H1 (cell line): ENCODE measurements at regions not wholly inside any gene's neighbourhood (a gene's known extent, or its start where the extent isn't known, plus 50 kb on each side); places are given as distances from the start of the nearest gene placed in this dataset.

Experiments
- CBX8 ChIP-seq: fragments of 300-800, 300-1000 bp; sonication (generic); IDR thresholded peaks from 2 replicates; pipeline ENCODE4 v1.7.1; 2016; ENCODE audit warnings: low read depth, low read length, borderline replicate concordance
- CTCF ChIP-seq, 3 experiments: IDR thresholded peaks; 1 replicate in 2 of 3; 2 replicates in 1 of 3; pipeline versions ENCODE4 v1.5.1 to v1.6.1; 2011; ENCODE audit warnings: low read length in 3 of 3, mild to moderate bottlenecking in 3 of 3, inconsistent platforms in 2 of 3, low read depth in 1 of 3, moderate library complexity in 1 of 3; ENCODE audit not compliant: insufficient read depth in 1 of 3; ENCODE audit errors: control extremely low read depth in 1 of 3
- EZH2 ChIP-seq: fragments of 200-600 bp; sonication (generic); IDR thresholded peaks from 2 replicates; pipeline ENCODE4 v1.7.1; 2012; ENCODE audit warnings: low read depth, mild to moderate bottlenecking, moderate library complexity, low read length, inconsistent platforms; ENCODE audit not compliant: severe bottlenecking
- HDAC2 ChIP-seq, 2 experiments: fragments of 300-600 bp in 1 of 2; sonication (generic) in 1 of 2; IDR thresholded peaks; 2 replicates each; pipeline ENCODE4 v1.6.1; 2011 to 2012; ENCODE audit warnings: low read depth in 2 of 2, low read length in 2 of 2, mild to moderate bottlenecking in 2 of 2, moderate library complexity in 2 of 2, borderline replicate concordance in 1 of 2, inconsistent platforms in 1 of 2
- MAFK ChIP-seq: IDR thresholded peaks from 2 replicates; pipeline ENCODE4 v1.6.1; 2012; ENCODE audit warnings: low read depth, mild to moderate bottlenecking, improper control_type of control experiment, low read length
- MAX ChIP-seq: IDR thresholded peaks from 2 replicates; pipeline ENCODE4 v1.6.1; 2012; ENCODE audit warnings: inconsistent platforms
- POLR2A ChIP-seq, 2 experiments: IDR thresholded peaks; 1 replicate in 1 of 2; 2 replicates in 1 of 2; pipeline ENCODE4 v1.6.1; 2011; ENCODE audit warnings: low read depth in 2 of 2, low read length in 2 of 2, mild to moderate bottlenecking in 2 of 2; ENCODE audit errors: control extremely low read depth in 1 of 2
- RAD21 ChIP-seq, 2 experiments: IDR thresholded peaks in 1 of 2; conservative IDR thresholded peaks in 1 of 2; 2 replicates each; pipeline ENCODE4 v1.6.1; 2011; ENCODE audit warnings: low read depth in 2 of 2, low read length in 2 of 2, improper control_type of control experiment in 1 of 2, inconsistent platforms in 1 of 2, mild to moderate bottlenecking in 1 of 2, moderate library complexity in 1 of 2
- SP1 ChIP-seq: IDR thresholded peaks from 2 replicates; pipeline ENCODE4 v1.6.1; 2011; ENCODE audit warnings: low read depth, low read length
- SRF ChIP-seq: IDR thresholded peaks from 2 replicates; pipeline ENCODE4 v1.6.1; 2011; ENCODE audit warnings: mild to moderate bottlenecking, low read depth, low read length, moderate library complexity
- TAF1 ChIP-seq: IDR thresholded peaks from 2 replicates; pipeline ENCODE4 v1.6.1; 2011; ENCODE audit warnings: mild to moderate bottlenecking, low read depth, low read length

- TF ChIP-seq CBX8 (no peak), CTCF (IDR thresholded peaks at IDR 0.05; ENCODE audit: control extremely low read depth in 1 of 3, insufficient read depth in 1 of 3, low read depth in 1 of 3, low read length in 3 of 3) (no peak), HDAC2 (IDR thresholded peaks at IDR 0.05; ENCODE audit: borderline replicate concordance in 1 of 2, low read depth in 2 of 2, low read length in 2 of 2) (no peak), RAD21 (IDR thresholded peaks at IDR 0.05 in 1 of 2, conservative IDR thresholded peaks at IDR 0.05 in 1 of 2; ENCODE audit: low read depth in 2 of 2, low read length in 2 of 2) (no peak), POLR2A (IDR thresholded peaks at IDR 0.05; ENCODE audit: control extremely low read depth in 1 of 2, low read depth in 2 of 2, low read length in 2 of 2) (no peak), TAF1 (no peak), SRF (no peak), EZH2 (no peak), MAFK (no peak), SP1 (no peak), MAX (no peak)
These were observed 618.9 kb downstream of the BRD1 start for GRCh38 chr22:49208768-49209252.
